Thoracic aorta (tissue), 2 donors: ENCODE measurements at regions not wholly inside any gene's neighbourhood (a gene's known extent, or its start where the extent isn't known, plus 50 kb on each side); places are given as distances from the start of the nearest gene placed in this dataset.

Experiments
- ATAC-seq: fragments of 150-250 bp; one replicate; pipeline ENCODE4 v1.8.0; 2017; ENCODE audit warnings: low read depth; ENCODE audit not compliant: insufficient number of reproducible peaks, low FRiP score
- DNase-seq: peaks from one replicate; pipeline ENCODE4 v3.0.0-alpha.2; 2020; ENCODE audit warnings: low spot score
- H3K27ac ChIP-seq, 2 donors: fragments of 200-600 bp; sonication (generic); 1 replicate in 1 of 2; 2 replicates in 1 of 2; pipeline ENCODE4 v1.5.1; 2016; ENCODE audit warnings: mild to moderate bottlenecking in 2 of 2, moderate library complexity in 2 of 2
- H3K27me3 ChIP-seq: fragments of 200-600 bp; sonication (generic); replicated peaks from 2 replicates; pipeline ENCODE4 v1.6.0; 2016; ENCODE audit warnings: mild to moderate bottlenecking; ENCODE audit not compliant: insufficient read depth
- H3K36me3 ChIP-seq: fragments of 200-600 bp; sonication (generic); one replicate; pipeline ENCODE4 v1.5.1; 2016
- H3K4me1 ChIP-seq, 2 donors: fragments of 200-600 bp; sonication (generic); 1 replicate in 1 of 2; 2 replicates in 1 of 2; pipeline versions ENCODE4 v1.5.1 to v1.6.0; 2016; ENCODE audit warnings: low read depth in 2 of 2, mild to moderate bottlenecking in 1 of 2; ENCODE audit not compliant: control insufficient read depth in 1 of 2
- H3K4me3 ChIP-seq: fragments of 200-600 bp; sonication (generic); 2 replicates; pipeline ENCODE4 v1.5.1; 2016; ENCODE audit warnings: mild to moderate bottlenecking
- H3K9me3 ChIP-seq: fragments of 200-600 bp; sonication (generic); 2 replicates; pipeline ENCODE4 v1.5.1; 2016
- TF ChIP-seq, protein P1 (sequence below): fragments of 200-600 bp; sonication (generic); IDR thresholded peaks from one replicate; pipeline ENCODE4 v1.5.1; 2019; ENCODE audit warnings: antibody characterized with exemption

DNA sequence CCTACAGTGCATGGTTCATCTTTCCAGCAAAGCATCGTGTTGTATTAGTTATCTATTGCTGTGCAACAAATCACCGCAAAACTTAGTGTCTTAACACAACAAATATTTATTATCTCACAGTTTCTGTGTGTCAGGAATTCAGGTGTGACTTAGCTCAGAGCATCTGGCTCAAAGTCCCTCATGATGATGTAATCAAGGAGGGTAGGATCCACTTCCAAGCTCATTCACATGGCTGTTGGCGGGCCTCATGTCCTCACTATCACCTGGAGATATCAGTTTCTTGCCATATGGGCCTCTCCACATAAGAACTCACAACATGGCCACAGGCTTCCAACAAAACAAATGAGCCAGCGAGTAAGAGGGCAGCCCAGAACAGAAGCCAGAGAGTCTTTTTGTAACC, 135.6 kb upstream of the GJB5 start:
- no peaks in the 10 kb centered on the region for H3K9me3 ChIP-seq
- H3K27ac ChIP-seq: no peak overlapping the region
- no peaks in the 10 kb centered on the region for H3K4me1 ChIP-seq
- no peak overlapping the region for H3K4me3 ChIP-seq
- DNase-seq (no peak), ATAC-seq (no peak)
- no peaks in the 10 kb centered on the region for H3K27me3 ChIP-seq
- H3K36me3 ChIP-seq: no peaks in the 10 kb centered on the region
- TF ChIP-seq, protein P1, sequence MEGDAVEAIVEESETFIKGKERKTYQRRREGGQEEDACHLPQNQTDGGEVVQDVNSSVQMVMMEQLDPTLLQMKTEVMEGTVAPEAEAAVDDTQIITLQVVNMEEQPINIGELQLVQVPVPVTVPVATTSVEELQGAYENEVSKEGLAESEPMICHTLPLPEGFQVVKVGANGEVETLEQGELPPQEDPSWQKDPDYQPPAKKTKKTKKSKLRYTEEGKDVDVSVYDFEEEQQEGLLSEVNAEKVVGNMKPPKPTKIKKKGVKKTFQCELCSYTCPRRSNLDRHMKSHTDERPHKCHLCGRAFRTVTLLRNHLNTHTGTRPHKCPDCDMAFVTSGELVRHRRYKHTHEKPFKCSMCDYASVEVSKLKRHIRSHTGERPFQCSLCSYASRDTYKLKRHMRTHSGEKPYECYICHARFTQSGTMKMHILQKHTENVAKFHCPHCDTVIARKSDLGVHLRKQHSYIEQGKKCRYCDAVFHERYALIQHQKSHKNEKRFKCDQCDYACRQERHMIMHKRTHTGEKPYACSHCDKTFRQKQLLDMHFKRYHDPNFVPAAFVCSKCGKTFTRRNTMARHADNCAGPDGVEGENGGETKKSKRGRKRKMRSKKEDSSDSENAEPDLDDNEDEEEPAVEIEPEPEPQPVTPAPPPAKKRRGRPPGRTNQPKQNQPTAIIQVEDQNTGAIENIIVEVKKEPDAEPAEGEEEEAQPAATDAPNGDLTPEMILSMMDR: no peak

DNA sequence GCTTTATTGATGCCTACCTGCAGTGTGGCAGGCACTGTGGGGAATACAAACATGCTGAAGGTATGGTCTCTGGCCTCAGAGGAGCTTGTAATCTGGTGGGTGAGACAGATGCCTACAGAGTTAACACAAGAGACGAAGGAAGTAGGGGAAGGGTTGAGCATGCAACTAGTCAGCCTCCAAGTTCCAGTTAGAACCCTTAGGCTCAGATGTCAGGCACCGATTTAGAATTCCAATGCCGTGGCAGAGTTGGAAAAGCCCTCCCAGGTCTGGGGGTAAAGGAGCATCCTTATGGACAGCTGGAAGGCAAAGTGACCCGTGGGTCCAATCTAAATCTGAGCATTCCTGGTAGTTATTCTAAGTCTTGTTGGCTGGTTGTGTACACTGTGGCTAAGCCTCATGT, 132.9 kb upstream of the GJB5 start:
- no peak overlapping the region for H3K4me3 ChIP-seq
- TF ChIP-seq, protein P1: no peak
- no peak for ATAC-seq
- H3K9me3 ChIP-seq: no peaks in the 10 kb centered on the region
- no peaks in the 10 kb centered on the region for H3K36me3 ChIP-seq
- H3K27ac ChIP-seq: no peak overlapping the region
- no peaks in the 10 kb centered on the region for H3K27me3 ChIP-seq
- no peaks in the 10 kb centered on the region for H3K4me1 ChIP-seq
- DNase-seq: no peak

DNA sequence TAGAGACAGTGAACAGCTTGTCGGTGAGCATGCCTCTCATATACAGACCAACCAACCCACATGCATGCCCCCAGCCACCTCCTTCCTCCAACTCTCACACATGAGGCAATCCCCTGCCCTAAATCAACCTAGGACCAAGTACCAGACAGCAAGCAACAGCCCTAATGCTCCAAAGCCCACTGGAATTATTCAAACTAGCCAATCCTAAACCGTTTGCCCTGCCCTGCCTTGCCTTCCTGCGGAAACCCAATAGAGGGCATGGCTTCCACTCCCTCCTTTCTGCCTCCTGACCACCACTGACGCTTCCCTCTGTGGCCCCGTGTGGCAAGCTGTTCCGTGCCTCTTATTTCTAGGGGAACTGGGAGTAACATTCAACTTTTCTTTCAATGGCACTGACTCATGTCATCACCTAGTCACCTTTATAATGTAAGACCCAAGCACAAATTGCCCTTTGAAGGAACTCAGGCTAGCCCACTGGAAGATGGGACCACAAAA, 129.3 kb upstream of the GJB5 start:
- no peak for ATAC-seq
- Histone ChIP-seq H3K9me3 (no peaks in the 10 kb centered on the region), H3K4me1 (no peaks in the 10 kb centered on the region), H3K27me3 (no peaks in the 10 kb centered on the region), H3K27ac (no peak overlapping the region), H3K4me3 (no peak overlapping the region), H3K36me3 (no peaks in the 10 kb centered on the region)
- no peak for DNase-seq
- TF ChIP-seq, protein P1: no peak

DNA sequence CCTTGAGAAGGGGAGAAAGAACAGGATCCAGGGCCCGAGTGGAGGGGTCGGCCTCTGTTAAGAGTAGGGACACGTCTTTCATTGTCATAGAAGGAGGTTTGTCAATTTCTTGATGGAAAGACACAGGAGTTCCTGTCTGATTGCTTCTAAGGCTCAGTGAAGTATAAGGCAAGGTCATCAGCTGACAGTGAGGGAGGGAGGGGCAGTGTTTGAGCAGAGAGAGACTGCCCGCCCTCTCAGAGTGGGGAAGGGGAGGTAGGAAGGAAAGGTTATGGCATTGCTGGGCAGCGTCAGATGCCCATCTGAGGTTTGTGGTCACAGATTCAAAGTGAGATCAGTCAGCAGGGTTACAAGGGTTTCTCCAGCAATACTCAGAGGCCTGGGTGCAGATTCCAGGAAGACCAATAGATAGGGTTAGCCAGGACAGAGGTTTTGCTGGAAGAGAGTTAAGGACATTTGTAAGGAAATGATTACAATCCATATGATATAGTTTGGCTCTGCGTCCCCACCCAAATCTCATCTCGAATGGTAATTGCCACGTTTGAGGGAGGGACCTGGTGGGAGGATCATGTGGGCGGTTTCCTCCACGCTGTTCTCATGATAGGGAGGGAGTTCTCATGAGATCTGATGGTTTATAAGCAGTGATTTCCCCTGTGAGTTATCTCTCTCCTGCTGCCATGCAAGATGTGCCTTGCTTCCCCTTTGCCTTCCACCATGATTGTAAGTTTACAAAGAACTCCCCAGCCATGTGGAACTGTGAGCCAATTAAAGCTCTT, 127.2 kb upstream of the GJB5 start:
- H3K27me3 ChIP-seq: no peaks in the 10 kb centered on the region
- DNase-seq: no peak
- no peak overlapping the region for H3K27ac ChIP-seq
- H3K4me3 ChIP-seq: no peak overlapping the region
- H3K4me1 ChIP-seq: no peaks in the 10 kb centered on the region
- H3K36me3 ChIP-seq: no peaks in the 10 kb centered on the region
- TF ChIP-seq, protein P1: no peak
- no peak for ATAC-seq
- no peaks in the 10 kb centered on the region for H3K9me3 ChIP-seq

DNA sequence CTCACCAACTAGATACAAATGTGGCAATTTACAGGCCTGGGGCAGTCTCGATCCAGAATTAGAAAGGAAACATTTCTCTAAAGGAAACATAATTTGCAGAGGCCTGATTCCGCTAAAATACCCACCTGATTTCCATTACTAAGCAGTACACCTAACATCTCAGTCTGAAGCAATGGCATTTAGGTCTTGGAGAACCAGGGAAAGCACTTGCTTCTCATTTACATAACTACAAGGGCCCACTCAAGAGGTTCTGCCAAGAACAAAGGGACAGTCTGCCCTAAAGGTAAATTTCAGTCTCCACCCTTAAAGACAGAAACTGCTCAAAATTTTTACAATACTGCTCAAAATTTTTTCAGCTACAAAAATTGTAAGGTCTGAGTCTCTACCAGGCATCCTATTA, 123.7 kb upstream of the GJB5 start:
- H3K27ac ChIP-seq: no peak overlapping the region
- no peaks in the 10 kb centered on the region for H3K4me1 ChIP-seq
- no peak for DNase-seq
- TF ChIP-seq, protein P1: no peak
- no peaks in the 10 kb centered on the region for H3K36me3 ChIP-seq
- H3K9me3 ChIP-seq: no peaks in the 10 kb centered on the region
- no peaks in the 10 kb centered on the region for H3K27me3 ChIP-seq
- no peak for ATAC-seq
- H3K4me3 ChIP-seq: no peak overlapping the region
